Tibial artery (tissue), 4 donors: ENCODE measurements at regions not wholly inside any gene's neighbourhood (a gene's known extent, or its start where the extent isn't known, plus 50 kb on each side); places are given as distances from the start of the nearest gene placed in this dataset.

Experiments used
- DNase-seq, 2 donors: peaks; one replicate each; pipeline ENCODE4 v3.0.0-alpha.2; 2019
- H3K27ac ChIP-seq, 2 donors: fragments of 200-600 bp; sonication (generic) in 1 of 2; 1 replicate in 1 of 2; 2 replicates in 1 of 2; pipeline ENCODE4 v1.5.1; 2018 to 2019; ENCODE audit warnings: mild to moderate bottlenecking in 1 of 2
- H3K27me3 ChIP-seq, 2 donors: fragments of 200-600 bp; sonication (generic) in 1 of 2; one replicate each; pipeline versions ENCODE4 v1.5.1 to v1.6.0; 2016 to 2019
- H3K36me3 ChIP-seq, 3 donors: fragments of 200-600 bp; sonication (generic) in 2 of 3; one replicate each; pipeline ENCODE4 v1.5.1; 2016 to 2019; ENCODE audit warnings: mild to moderate bottlenecking in 2 of 3
- H3K4me1 ChIP-seq, 4 donors: fragments of 200-600 bp; sonication (generic) in 2 of 4; 1 replicate in 3 of 4; 2 replicates in 1 of 4; pipeline ENCODE4 v1.5.1; 2016 to 2019
- H3K4me3 ChIP-seq, 2 donors: fragments of 200-600 bp; sonication (generic) in 1 of 2; 1 replicate in 1 of 2; 2 replicates in 1 of 2; pipeline ENCODE4 v1.5.1; 2018 to 2019; ENCODE audit warnings: mild to moderate bottlenecking in 2 of 2
- H3K9me3 ChIP-seq, 3 donors: fragments of 200-600 bp; sonication (generic) in 1 of 3; one replicate each; pipeline ENCODE4 v1.5.1; 2016 to 2019
- intact Hi-C: fragments of 100-400 bp; cut with DNase I; formaldehyde crosslinking; loops from one replicate; pipeline ENCODE4 v1.15.0; 2023; ENCODE audit warnings: low total_unique reads
- TF ChIP-seq, protein P1 (sequence below), 2 experiments: fragments of 200-600 bp in 1 of 2; fragments of 450-650 bp in 1 of 2; IDR thresholded peaks; one replicate each; pipeline ENCODE4 v1.5.1; 2017 to 2019; ENCODE audit warnings: antibody characterized with exemption in 2 of 2, mild to moderate bottlenecking in 1 of 2, moderate library complexity in 1 of 2

DNA sequence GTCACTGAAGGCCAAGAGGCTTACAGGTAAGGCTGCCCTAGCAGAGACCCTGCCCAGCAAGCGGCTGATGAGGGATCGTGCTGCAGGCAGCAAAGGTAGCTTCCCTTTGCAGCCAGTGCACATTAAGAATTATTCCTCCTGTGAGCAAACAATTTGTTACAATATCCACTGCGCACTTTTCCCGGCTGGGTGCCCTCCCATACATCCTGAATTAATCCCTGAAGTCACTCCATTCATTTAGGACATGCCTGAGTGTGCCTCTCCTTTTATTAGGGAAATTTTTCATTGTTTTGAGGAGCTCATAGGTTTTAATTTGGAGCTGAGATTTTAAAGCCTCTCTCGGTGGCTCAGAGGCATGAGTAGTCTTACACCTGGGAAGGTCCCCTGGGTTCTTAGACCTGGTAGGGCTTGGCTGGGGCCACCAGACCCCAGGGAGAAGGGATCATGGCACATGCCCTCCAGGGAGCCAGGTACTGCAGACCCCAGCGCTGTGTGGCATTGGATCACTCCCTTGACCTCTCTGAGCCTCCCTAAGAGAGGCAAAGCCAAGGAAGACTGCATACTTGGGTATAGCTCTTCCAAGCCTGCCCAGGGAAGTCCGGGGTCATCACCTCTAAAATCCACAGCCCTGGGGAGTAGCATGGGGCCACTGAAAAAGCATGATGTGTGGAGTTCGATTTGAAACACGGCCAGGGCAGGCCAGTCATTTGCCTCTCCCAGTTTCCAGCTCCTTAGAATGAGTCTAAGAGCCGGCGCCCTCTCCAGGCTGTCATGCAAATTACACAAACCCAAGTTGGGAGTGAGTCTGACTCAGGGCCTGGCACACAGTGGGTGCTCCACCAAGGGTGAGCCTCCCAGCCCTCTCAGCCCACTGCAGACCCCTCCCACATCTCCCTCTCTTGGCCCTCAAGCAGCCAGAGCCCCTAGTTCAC is 151.9 kb upstream of the LINGO1 start:
- Histone ChIP-seq H3K27ac (no peak overlapping the region), H3K4me3 (no peak overlapping the region), H3K27me3 (peaks cover 0 to 53% of the 10 kb centered on the region in 2 donors), H3K4me1 (no peaks in the 10 kb centered on the region), H3K36me3 (no peaks in the 10 kb centered on the region), H3K9me3 (peaks cover 0 to 15% (median 11%) of the 10 kb centered on the region in 3 donors)
- intact Hi-C loops, result no loop called here
- DNase-seq, result no peak
- TF ChIP-seq, protein P1, sequence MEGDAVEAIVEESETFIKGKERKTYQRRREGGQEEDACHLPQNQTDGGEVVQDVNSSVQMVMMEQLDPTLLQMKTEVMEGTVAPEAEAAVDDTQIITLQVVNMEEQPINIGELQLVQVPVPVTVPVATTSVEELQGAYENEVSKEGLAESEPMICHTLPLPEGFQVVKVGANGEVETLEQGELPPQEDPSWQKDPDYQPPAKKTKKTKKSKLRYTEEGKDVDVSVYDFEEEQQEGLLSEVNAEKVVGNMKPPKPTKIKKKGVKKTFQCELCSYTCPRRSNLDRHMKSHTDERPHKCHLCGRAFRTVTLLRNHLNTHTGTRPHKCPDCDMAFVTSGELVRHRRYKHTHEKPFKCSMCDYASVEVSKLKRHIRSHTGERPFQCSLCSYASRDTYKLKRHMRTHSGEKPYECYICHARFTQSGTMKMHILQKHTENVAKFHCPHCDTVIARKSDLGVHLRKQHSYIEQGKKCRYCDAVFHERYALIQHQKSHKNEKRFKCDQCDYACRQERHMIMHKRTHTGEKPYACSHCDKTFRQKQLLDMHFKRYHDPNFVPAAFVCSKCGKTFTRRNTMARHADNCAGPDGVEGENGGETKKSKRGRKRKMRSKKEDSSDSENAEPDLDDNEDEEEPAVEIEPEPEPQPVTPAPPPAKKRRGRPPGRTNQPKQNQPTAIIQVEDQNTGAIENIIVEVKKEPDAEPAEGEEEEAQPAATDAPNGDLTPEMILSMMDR (IDR thresholded peaks at IDR 0.05), result no peak

DNA sequence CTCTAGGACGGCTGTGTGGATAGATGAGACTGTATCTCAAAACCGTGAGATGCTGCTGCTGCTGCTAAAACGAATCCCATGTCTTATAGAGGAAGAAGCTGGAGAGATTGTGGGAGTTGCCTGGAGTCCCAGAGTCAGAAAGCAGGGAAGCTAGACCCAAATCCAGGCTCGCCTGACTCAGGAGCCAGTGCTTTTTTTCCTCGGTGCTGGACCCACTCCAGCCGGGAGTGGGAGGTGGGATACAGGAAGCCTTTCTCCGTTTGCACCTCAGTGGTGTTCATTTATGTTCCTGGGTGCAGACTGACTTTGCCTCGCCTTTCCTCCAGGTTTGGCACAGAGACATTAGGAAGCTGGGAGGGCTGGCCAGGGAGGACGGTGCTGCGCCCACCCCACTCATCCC is 150.9 kb upstream of the LINGO1 start:
- H3K4me1 ChIP-seq, result no peaks in the 10 kb centered on the region
- H3K27ac ChIP-seq, result no peak overlapping the region
- H3K9me3 ChIP-seq, result peaks cover 0 to 15% (median 11%) of the 10 kb centered on the region in 3 donors
- TF ChIP-seq, protein P1 (IDR thresholded peaks at IDR 0.05), result no peak
- peaks cover 0 to 51% of the 10 kb centered on the region in 2 donors for H3K27me3 ChIP-seq
- intact Hi-C loops, result no loop called here
- DNase-seq, result no peak
- H3K36me3 ChIP-seq, result no peaks in the 10 kb centered on the region
- no peak overlapping the region for H3K4me3 ChIP-seq

DNA sequence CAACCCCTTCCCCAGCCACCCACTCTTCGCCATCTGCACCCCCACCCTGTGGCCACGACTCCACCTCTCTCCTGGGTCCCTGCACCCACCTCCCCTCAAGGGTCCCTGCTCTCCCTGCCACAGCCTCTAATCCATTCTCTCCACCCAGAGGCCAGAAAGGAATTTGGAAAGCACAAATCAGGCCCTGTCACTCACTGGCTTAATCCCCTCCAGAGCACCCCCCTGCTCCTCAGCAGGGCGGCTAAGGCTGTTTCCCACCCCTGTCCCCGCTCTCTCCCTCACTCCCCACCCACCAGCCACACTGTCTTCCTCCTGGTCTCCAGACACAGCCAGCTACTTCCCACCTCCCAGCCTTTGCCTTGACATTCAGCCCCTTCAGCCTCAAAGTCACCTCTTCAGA is 150.0 kb upstream of the LINGO1 start:
- intact Hi-C loops, result no loop called here
- Histone ChIP-seq H3K27me3 (peaks cover 0 to 43% of the 10 kb centered on the region in 2 donors), H3K4me1 (no peaks in the 10 kb centered on the region), H3K27ac (no peak overlapping the region), H3K4me3 (no peak overlapping the region), H3K36me3 (no peaks in the 10 kb centered on the region), H3K9me3 (peaks cover 0 to 15% (median 11%) of the 10 kb centered on the region in 3 donors)
- no peak for DNase-seq
- TF ChIP-seq, protein P1 (IDR thresholded peaks at IDR 0.05), result no peak

DNA sequence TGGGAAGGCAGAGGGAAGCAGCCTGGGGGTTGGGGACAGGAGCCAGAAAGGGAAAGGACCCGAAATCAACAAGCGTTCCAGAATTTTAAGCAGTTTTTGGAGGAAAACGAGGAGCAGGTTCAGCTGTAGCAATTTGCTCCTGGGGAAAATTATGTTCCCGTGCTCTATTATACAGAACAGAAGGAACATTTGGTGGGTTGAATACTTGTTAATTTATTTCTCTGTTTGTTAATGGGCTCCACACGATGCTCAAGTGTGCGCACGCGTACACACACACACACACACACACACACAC is 149.2 kb upstream of the LINGO1 start:
- Histone ChIP-seq H3K9me3 (peaks cover 0 to 15% (median 11%) of the 10 kb centered on the region in 3 donors), H3K36me3 (no peaks in the 10 kb centered on the region), H3K27ac (no peak overlapping the region), H3K4me1 (no peaks in the 10 kb centered on the region), H3K27me3 (peaks cover 0 to 37% of the 10 kb centered on the region in 2 donors), H3K4me3 (no peak overlapping the region)
- TF ChIP-seq, protein P1 (IDR thresholded peaks at IDR 0.05), result no peak
- DNase-seq, result no peak
- intact Hi-C loops, result no loop called here

DNA sequence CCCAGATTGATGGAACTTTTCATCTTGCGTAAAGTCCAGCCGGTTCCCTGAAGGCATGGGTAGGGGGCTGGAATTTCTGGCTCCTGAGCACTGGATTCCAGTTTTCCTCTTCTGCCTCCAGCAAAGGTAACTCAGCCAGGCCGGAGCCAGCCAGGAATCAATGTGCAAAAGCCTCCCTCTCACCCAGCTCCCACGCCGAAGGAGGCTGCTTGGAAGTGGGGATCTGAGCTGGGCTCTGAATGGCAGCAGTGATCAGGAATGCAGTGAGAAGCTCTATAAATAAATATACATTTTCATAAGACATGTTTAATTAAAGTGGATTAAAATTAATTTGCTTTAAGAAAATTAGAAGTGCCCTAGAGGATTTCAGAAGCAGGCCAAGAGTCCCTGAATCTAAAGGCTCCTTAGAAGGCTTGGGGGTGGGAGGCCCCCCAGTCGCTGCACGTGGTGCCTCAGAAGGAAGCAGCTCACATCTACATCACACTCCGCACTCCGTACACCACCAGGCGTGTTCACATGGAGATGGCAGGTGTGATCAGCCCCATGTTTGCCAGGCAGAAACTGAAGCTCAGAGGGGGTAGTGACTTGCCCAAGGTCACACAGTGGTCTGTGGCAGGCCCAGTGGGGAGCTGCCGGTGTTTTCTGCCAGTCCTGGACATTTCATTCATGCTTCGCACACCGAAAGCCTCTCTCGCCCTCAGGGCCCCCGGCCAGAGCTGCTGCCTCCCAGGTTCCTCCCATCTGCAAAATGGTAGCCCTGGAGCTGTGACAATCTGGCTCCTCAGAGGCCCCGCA is 148.6 kb upstream of the LINGO1 start:
- TF ChIP-seq, protein P1 (IDR thresholded peaks at IDR 0.05), result no peak
- H3K27me3 ChIP-seq, result peaks cover 0 to 31% of the 10 kb centered on the region in 2 donors
- DNase-seq, result no peak

More for the DNA sequence above, 148.6 kb upstream of the LINGO1 start:
- Histone ChIP-seq H3K9me3 (peaks cover 0 to 15% (median 11%) of the 10 kb centered on the region in 3 donors), H3K4me1 (no peaks in the 10 kb centered on the region), H3K4me3 (no peak overlapping the region), H3K36me3 (no peaks in the 10 kb centered on the region), H3K27ac (no peak overlapping the region)
- intact Hi-C loops, result no loop called here
